GM23338 (cell line): ENCODE measurements at regions not wholly inside any gene's neighbourhood (a gene's known extent, or its start where the extent isn't known, plus 50 kb on each side); places are given as distances from the start of the nearest gene placed in this dataset.

Experiments used
- CREB1 ChIP-seq: fragments of 250-450 bp; sonication (Bioruptor Pico); IDR thresholded peaks from 2 replicates; pipeline ENCODE4 v1.5.0; 2020; ENCODE audit warnings: low read depth, mild to moderate bottlenecking, moderate library complexity
- ETS1 ChIP-seq: IDR thresholded peaks from 2 replicates; pipeline ENCODE4 v1.6.1; 2016; ENCODE audit warnings: antibody characterized with exemption
- EZH2 ChIP-seq: fragments of 200-600 bp; sonication (generic); IDR thresholded peaks from one replicate; pipeline ENCODE4 v1.8.0; 2017; ENCODE audit warnings: antibody characterized with exemption, mild to moderate bottlenecking, low read depth; ENCODE audit not compliant: unreplicated experiment
- POLR2AphosphoS5 ChIP-seq: IDR thresholded peaks from 2 replicates; pipeline ENCODE4 v1.6.1; 2016; ENCODE audit warnings: antibody characterized with exemption, low read depth
- STAT1 ChIP-seq: IDR thresholded peaks from one replicate; pipeline ENCODE4 v1.6.1; 2016; ENCODE audit warnings: antibody characterized with exemption; ENCODE audit not compliant: unreplicated experiment
- ZNF114 ChIP-seq: fragments of 250-450 bp; sonication (Bioruptor Pico); IDR thresholded peaks from 2 replicates; pipeline ENCODE4 v1.5.0; 2020; ENCODE audit warnings: mild to moderate bottlenecking, moderate library complexity
- ZNF331 ChIP-seq: fragments of 250-450 bp; sonication (Bioruptor Pico); IDR thresholded peaks from 2 replicates; pipeline ENCODE4 v1.5.0; 2020; ENCODE audit warnings: low read depth, mild to moderate bottlenecking, moderate library complexity
- TF ChIP-seq, protein P1 (sequence below): IDR thresholded peaks from one replicate; pipeline ENCODE4 v1.6.1; 2018; ENCODE audit warnings: antibody characterized with exemption; ENCODE audit not compliant: unreplicated experiment
- TF ChIP-seq, protein P2 (sequence below), 2 experiments: fragments of 200-600 bp in 1 of 2; sonication (generic) in 1 of 2; conservative IDR thresholded peaks; 2 replicates each; pipeline versions ENCODE4 v1.5.1 to v1.6.1; 2016 to 2017; ENCODE audit warnings: antibody characterized with exemption in 2 of 2, low read depth in 2 of 2, mild to moderate bottlenecking in 2 of 2, moderate library complexity in 1 of 2

GRCh38 chr11:33509632-33510031, 191.0 kb downstream of the C11orf91 start:
- TF ChIP-seq, protein P1, sequence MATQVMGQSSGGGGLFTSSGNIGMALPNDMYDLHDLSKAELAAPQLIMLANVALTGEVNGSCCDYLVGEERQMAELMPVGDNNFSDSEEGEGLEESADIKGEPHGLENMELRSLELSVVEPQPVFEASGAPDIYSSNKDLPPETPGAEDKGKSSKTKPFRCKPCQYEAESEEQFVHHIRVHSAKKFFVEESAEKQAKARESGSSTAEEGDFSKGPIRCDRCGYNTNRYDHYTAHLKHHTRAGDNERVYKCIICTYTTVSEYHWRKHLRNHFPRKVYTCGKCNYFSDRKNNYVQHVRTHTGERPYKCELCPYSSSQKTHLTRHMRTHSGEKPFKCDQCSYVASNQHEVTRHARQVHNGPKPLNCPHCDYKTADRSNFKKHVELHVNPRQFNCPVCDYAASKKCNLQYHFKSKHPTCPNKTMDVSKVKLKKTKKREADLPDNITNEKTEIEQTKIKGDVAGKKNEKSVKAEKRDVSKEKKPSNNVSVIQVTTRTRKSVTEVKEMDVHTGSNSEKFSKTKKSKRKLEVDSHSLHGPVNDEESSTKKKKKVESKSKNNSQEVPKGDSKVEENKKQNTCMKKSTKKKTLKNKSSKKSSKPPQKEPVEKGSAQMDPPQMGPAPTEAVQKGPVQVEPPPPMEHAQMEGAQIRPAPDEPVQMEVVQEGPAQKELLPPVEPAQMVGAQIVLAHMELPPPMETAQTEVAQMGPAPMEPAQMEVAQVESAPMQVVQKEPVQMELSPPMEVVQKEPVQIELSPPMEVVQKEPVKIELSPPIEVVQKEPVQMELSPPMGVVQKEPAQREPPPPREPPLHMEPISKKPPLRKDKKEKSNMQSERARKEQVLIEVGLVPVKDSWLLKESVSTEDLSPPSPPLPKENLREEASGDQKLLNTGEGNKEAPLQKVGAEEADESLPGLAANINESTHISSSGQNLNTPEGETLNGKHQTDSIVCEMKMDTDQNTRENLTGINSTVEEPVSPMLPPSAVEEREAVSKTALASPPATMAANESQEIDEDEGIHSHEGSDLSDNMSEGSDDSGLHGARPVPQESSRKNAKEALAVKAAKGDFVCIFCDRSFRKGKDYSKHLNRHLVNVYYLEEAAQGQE: no peak
- TF ChIP-seq, protein P2, sequence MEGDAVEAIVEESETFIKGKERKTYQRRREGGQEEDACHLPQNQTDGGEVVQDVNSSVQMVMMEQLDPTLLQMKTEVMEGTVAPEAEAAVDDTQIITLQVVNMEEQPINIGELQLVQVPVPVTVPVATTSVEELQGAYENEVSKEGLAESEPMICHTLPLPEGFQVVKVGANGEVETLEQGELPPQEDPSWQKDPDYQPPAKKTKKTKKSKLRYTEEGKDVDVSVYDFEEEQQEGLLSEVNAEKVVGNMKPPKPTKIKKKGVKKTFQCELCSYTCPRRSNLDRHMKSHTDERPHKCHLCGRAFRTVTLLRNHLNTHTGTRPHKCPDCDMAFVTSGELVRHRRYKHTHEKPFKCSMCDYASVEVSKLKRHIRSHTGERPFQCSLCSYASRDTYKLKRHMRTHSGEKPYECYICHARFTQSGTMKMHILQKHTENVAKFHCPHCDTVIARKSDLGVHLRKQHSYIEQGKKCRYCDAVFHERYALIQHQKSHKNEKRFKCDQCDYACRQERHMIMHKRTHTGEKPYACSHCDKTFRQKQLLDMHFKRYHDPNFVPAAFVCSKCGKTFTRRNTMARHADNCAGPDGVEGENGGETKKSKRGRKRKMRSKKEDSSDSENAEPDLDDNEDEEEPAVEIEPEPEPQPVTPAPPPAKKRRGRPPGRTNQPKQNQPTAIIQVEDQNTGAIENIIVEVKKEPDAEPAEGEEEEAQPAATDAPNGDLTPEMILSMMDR (conservative IDR thresholded peaks at IDR 0.05; ENCODE audit: low read depth in 2 of 2): no peak
- TF ChIP-seq POLR2AphosphoS5 (no peak), EZH2 (no peak), ZNF114 (CRISPR knock-in tag) (no peak), STAT1 (no peak), ETS1 (no peak), ZNF331 (CRISPR knock-in tag) (no peak), CREB1 (CRISPR knock-in tag) (no peak)
